ENCODE measurements at regions not wholly inside any gene's neighbourhood (a gene's known extent, or its start where the extent isn't known, plus 50 kb on each side); places are given as distances from the start of the nearest gene placed in this dataset.

GRCh38 chr13:74406420-74406819 lies 272.2 kb upstream of the KLF12 start:
- no peak for DNase-seq
- Histone ChIP-seq H3K9me3 (peaks cover 0 to 20% (median 1%) of the 10 kb centered on the region in 8 donors), H3K4me1 (no peaks in the 10 kb centered on the region), H3K4me3 (no peak overlapping the region), H3K27me3 (replicated peaks in 1 of 7) (no peaks in the 10 kb centered on the region), H3K36me3 (no peaks in the 10 kb centered on the region), H3K27ac (no peak overlapping the region)
- intact Hi-C loops (cut with DNase I; ENCODE audit: low total_unique reads) = no loop called here
- WGBS, 5 donors = 68 to 77% (median 73%) methylated on average over 3 of the region's 3 CpGs
- TF ChIP-seq CTCF (IDR thresholded peaks at IDR 0.05 in 8 of 11, conservative IDR thresholded peaks at IDR 0.05 in 3 of 11) = no peak
- no peak for TF ChIP-seq POLR2A (IDR thresholded peaks at IDR 0.05)
- no peak for TF ChIP-seq POLR2AphosphoS5 (IDR thresholded peaks at IDR 0.05)

DNA sequence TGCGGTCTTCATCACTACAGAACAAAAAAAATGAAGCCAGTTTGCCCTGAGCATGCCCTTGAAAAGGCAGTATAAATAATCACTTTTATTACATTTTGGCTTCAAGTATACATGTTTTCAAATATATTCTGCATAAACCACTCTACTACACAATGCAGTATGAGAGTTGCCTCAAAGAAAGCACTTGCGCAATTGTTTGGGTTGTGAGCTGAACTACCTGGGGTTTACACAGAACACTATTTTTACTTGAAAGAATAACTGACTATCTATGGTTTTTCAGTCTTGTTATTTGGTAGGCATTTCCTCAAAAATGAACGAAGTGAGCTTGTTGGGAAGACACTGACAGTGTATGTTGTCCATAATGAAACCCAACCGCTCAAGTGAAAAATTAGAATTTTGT lies 264.4 kb upstream of the KLF12 start:
- Histone ChIP-seq H3K36me3 (no peaks in the 10 kb centered on the region), H3K9me3 (peaks cover 0 to 14% (median 0%) of the 10 kb centered on the region in 8 donors), H3K27me3 (replicated peaks in 1 of 7) (no peaks in the 10 kb centered on the region), H3K4me3 (no peak overlapping the region), H3K27ac (no peak overlapping the region), H3K4me1 (no peaks in the 10 kb centered on the region)
- WGBS, 5 donors = 77 to 96% (median 91%) methylated on average over 4 of the region's 4 CpGs
- no peak for DNase-seq
- TF ChIP-seq POLR2AphosphoS5 (IDR thresholded peaks at IDR 0.05) (no peak), POLR2A (IDR thresholded peaks at IDR 0.05) (no peak), CTCF (IDR thresholded peaks at IDR 0.05 in 8 of 11, conservative IDR thresholded peaks at IDR 0.05 in 3 of 11) (no peak)
- intact Hi-C loops (cut with DNase I; ENCODE audit: low total_unique reads) = no loop called here

- TF ChIP-seq POLR2A (IDR thresholded peaks at IDR 0.05) (no peak), CTCF (IDR thresholded peaks at IDR 0.05 in 8 of 11, conservative IDR thresholded peaks at IDR 0.05 in 3 of 11) (no peak)
- DNase-seq = no peak
- 68 to 88% (median 71%) methylated on average over 2 to 5 of the region's 5 CpGs for WGBS, 5 donors
- H3K4me3 ChIP-seq = no peak overlapping the region
- H3K27me3 ChIP-seq (replicated peaks in 1 of 7) = no peaks in the 10 kb centered on the region
- H3K36me3 ChIP-seq = no peaks in the 10 kb centered on the region
- intact Hi-C loops (cut with DNase I; ENCODE audit: low total_unique reads) = no loop called here
- no peak overlapping the region for H3K27ac ChIP-seq
- no peaks in the 10 kb centered on the region for H3K4me1 ChIP-seq
- peaks cover 0 to 48% (median 11%) of the 10 kb centered on the region in 8 donors for H3K9me3 ChIP-seq
These were observed 254.9 kb upstream of the KLF12 start for GRCh38 chr13:74389056-74389455.

DNA sequence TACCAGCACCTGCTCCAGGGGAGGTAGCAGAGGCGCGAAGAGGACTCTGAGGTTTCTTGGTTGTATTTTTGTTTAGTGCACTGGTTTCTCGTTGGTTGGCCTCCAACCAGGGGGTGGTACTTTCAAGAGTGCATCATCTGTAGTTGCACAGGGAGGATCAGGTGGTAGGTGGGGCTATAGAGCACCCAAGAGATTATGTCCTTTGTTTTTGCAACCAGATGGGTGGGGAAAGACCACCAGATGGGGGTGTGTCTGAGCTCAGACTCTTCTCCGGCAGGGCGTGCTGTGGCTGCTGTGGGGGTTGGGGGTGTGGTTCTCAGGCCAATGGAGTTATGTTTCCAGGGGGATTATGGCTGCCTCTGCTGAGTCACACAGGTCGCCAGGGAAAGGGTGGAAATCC lies 254.4 kb upstream of the KLF12 start:
- WGBS, 5 donors = 76 to 98% (median 93%) methylated on average over 6 of the region's 6 CpGs

More for the DNA sequence above, 254.4 kb upstream of the KLF12 start:
- DNase-seq = no peak
- Histone ChIP-seq H3K36me3 (no peaks in the 10 kb centered on the region), H3K4me1 (no peaks in the 10 kb centered on the region), H3K4me3 (no peak overlapping the region), H3K27me3 (replicated peaks in 1 of 7) (no peaks in the 10 kb centered on the region), H3K9me3 (peaks cover 0 to 49% (median 11%) of the 10 kb centered on the region in 8 donors), H3K27ac (no peak overlapping the region)
- TF ChIP-seq POLR2AphosphoS5 (IDR thresholded peaks at IDR 0.05) (no peak), POLR2A (IDR thresholded peaks at IDR 0.05) (no peak), CTCF (IDR thresholded peaks at IDR 0.05 in 8 of 11, conservative IDR thresholded peaks at IDR 0.05 in 3 of 11) (no peak)
- intact Hi-C loops (cut with DNase I; ENCODE audit: low total_unique reads) = no loop called here

Data from spleen (tissue), 11 donors.